GM12878 (cell line): ENCODE measurements at regions not wholly inside any gene's neighbourhood (a gene's known extent, or its start where the extent isn't known, plus 50 kb on each side); places are given as distances from the start of the nearest gene placed in this dataset.

Experiments used
- ATAC-seq: fragments of 200-7000 bp; cut with Tn5 transposase; 3 replicates; pipeline ENCODE4 v1.9.1; 2020; ENCODE audit warnings: mild to moderate bottlenecking, moderate library complexity
- BruUV-seq: library from RNA; stranded (reverse); fragments of 400-500 nt; replicated peaks from 2 replicates; lab custom pipeline; 2021; lab: Mats Ljungman, UMichigan
- CTCF ChIA-PET: fragments of 300-600 bp; sonication (Branson Sonifier 250); formaldehyde crosslinking; extraction: SDS; loops from one replicate; lab custom pipeline; 2021; ENCODE audit warnings: inconsistent platforms; lab: Yijun Ruan, JAX
- POLR2A ChIA-PET: fragments of 350-600 bp; formaldehyde crosslinking; extraction: SDS; loops from one replicate; lab custom pipeline; 2021; ENCODE audit warnings: inconsistent platforms; lab: Charles Lee
- RAD21 ChIA-PET: fragments of 300-600 bp; sonication (Branson Sonifier 250); formaldehyde crosslinking; loops from one replicate; lab custom pipeline; 2023; ENCODE audit warnings: antibody characterized with exemption; ENCODE audit not compliant: unreplicated experiment; lab: Charles Lee
- SMC1A ChIA-PET: fragments of 300-600 bp; sonication (Branson Sonifier 250); formaldehyde crosslinking; loops from one replicate; lab custom pipeline; 2023; ENCODE audit not compliant: unreplicated experiment, uncharacterized antibody; lab: Charles Lee
- DNase-seq: peaks from one replicate; pipeline ENCODE4 v3.0.0-alpha.2; 2011; ENCODE audit warnings: low read depth, low spot score
- FAIRE-seq: peaks from 3 replicates; lab custom pipeline; 2011; peaks lifted over from hg19 to GRCh38; lab: Jason Lieb, UNC
- H2AFZ ChIP-seq: 2 replicates; pipeline ENCODE4 v1.6.0; 2011; ENCODE audit warnings: low read depth, low read length, control low read depth; ENCODE audit not compliant: control insufficient read depth
- H3K27ac ChIP-seq: 2 replicates; pipeline ENCODE4 v1.5.1; 2011; ENCODE audit warnings: control low read depth; ENCODE audit not compliant: control insufficient read depth, insufficient read depth
- H3K27me3 ChIP-seq, 2 experiments: replicated peaks in 1 of 2; 2 replicates each; pipeline versions ENCODE4 v1.6.0 to v1.6.1; 2011; ENCODE audit warnings: low read length in 1 of 2; ENCODE audit not compliant: control insufficient read depth in 2 of 2, insufficient read depth in 2 of 2
- H3K36me3 ChIP-seq, 2 experiments: 2 replicates each; pipeline ENCODE4 v1.5.1; 2011; ENCODE audit warnings: low read length in 1 of 2; ENCODE audit not compliant: control insufficient read depth in 2 of 2, insufficient read depth in 2 of 2
- H3K4me1 ChIP-seq: 2 replicates; pipeline ENCODE4 v1.6.1; 2011; ENCODE audit warnings: mild to moderate bottlenecking, low read length, moderate library complexity, mixed read lengths; ENCODE audit not compliant: control insufficient read depth, insufficient read depth
- H3K4me2 ChIP-seq: 2 replicates; pipeline ENCODE4 v1.6.0; 2011; ENCODE audit warnings: control low read depth; ENCODE audit not compliant: control insufficient read depth, insufficient read depth
- H3K4me3 ChIP-seq: fragments of 200-600 bp; sonication (generic); 2 replicates; pipeline ENCODE4 v1.5.1; 2016
- H3K79me2 ChIP-seq: 2 replicates; pipeline ENCODE4 v1.6.0; 2011; ENCODE audit warnings: low read length; ENCODE audit not compliant: control insufficient read depth, insufficient read depth
- H3K9ac ChIP-seq: 2 replicates; pipeline ENCODE4 v1.8.0; 2011; ENCODE audit warnings: low read length, control low read depth, mixed read lengths; ENCODE audit not compliant: control insufficient read depth, insufficient read depth
- H3K9me3 ChIP-seq: replicated peaks from 3 replicates; pipeline ENCODE4 v1.5.1; 2011; ENCODE audit warnings: mild to moderate bottlenecking, low read length; ENCODE audit not compliant: control insufficient read depth, insufficient read depth
- H4K20me1 ChIP-seq: 2 replicates; pipeline ENCODE4 v1.6.0; 2011; ENCODE audit not compliant: control insufficient read depth, insufficient read depth
- CEBPZ ChIP-seq: fragments of 150-350 bp; IDR thresholded peaks from 2 replicates; pipeline ENCODE4 v1.6.1; 2016; ENCODE audit warnings: low read depth, low read length
- ELK1 ChIP-seq: IDR thresholded peaks from 2 replicates; pipeline ENCODE4 v1.6.1; 2012; ENCODE audit warnings: low read depth, low read length, improper control_type of control experiment
- IRF3 ChIP-seq: fragments of 450-650 bp; IDR thresholded peaks from 2 replicates; pipeline ENCODE4 v1.6.1; 2014; ENCODE audit warnings: mild to moderate bottlenecking
- KLF5 ChIP-seq: fragments of 450-650 bp; IDR thresholded peaks from 2 replicates; pipeline ENCODE4 v1.6.1; 2014; ENCODE audit warnings: mild to moderate bottlenecking; ENCODE audit not compliant: partially characterized antibody
- MTA3 ChIP-seq: IDR thresholded peaks from 2 replicates; pipeline ENCODE4 v1.6.1; 2012; ENCODE audit warnings: low read length, inconsistent platforms, borderline replicate concordance
- MYC ChIP-seq: IDR thresholded peaks from 2 replicates; pipeline ENCODE4 v1.6.1; 2011; ENCODE audit warnings: mild to moderate bottlenecking, low read length, moderate library complexity, inconsistent platforms; ENCODE audit not compliant: insufficient read depth, insufficient replicate concordance, insufficient read length, severe bottlenecking
- NR2C1 ChIP-seq: fragments of 450-650 bp; IDR thresholded peaks from 2 replicates; pipeline ENCODE4 v1.6.1; 2017; ENCODE audit warnings: antibody characterized with exemption, mild to moderate bottlenecking, moderate library complexity
- NRF1 ChIP-seq: conservative IDR thresholded peaks from 2 replicates; pipeline ENCODE4 v1.6.1; 2011; ENCODE audit warnings: mild to moderate bottlenecking, low read depth, low read length, improper control_type of control experiment
- PAX8 ChIP-seq: fragments of 450-650 bp; IDR thresholded peaks from 2 replicates; pipeline ENCODE4 v1.6.1; 2017; ENCODE audit warnings: mild to moderate bottlenecking, moderate library complexity
- SP1 ChIP-seq: IDR thresholded peaks from one replicate; pipeline ENCODE4 v1.6.1; 2011; ENCODE audit warnings: low read depth, low read length
- STAT1 ChIP-seq: fragments of 450-650 bp; conservative IDR thresholded peaks from 2 replicates; pipeline ENCODE4 v1.6.1; 2014; ENCODE audit warnings: antibody characterized with exemption, mild to moderate bottlenecking
- TCF3 ChIP-seq: IDR thresholded peaks from 2 replicates; pipeline ENCODE4 v1.6.1; 2012; ENCODE audit warnings: low read depth, mild to moderate bottlenecking, low read length, borderline replicate concordance; ENCODE audit not compliant: insufficient read depth
- ZBTB33 ChIP-seq: fragments of 450-650 bp; IDR thresholded peaks from 2 replicates; pipeline ENCODE4 v1.6.1; 2017; ENCODE audit warnings: mild to moderate bottlenecking
- WGBS: methylation state at CpG from one replicate; pipeline ENCODE4 v1.1.6; 2016; ENCODE audit warnings: low lambda C conversion rate; ENCODE audit not compliant: insufficient replicate concordance, insufficient coverage; ENCODE audit errors: missing lambda C conversion rate; 5-methylcytosine and 5-hydroxymethylcytosine counted together
- in situ Hi-C: fragments of 300-500 bp; cut with MboI; formaldehyde crosslinking; loops from 9 replicates; pipeline ENCODE4 v1.14.3; 2018; ENCODE audit warnings: mixed read lengths
- intact Hi-C: fragments of 100-400 bp; cut with micrococcal nuclease; formaldehyde crosslinking; loops from one replicate; pipeline ENCODE4 v1.14.2; 2022; ENCODE audit not compliant: unreplicated experiment

GRCh38 chr2:121819846-121820245 lies 64.4 kb downstream of the TSN start (continued):
- no peak for TF ChIP-seq ZBTB33

- FAIRE-seq, result no peak
These were observed 66.2 kb downstream of the TSN start for GRCh38 chr2:121821476-121822158.

More at GRCh38 chr2:121821476-121822158, 66.2 kb downstream of the TSN start:
- DNase-seq (no peak), ATAC-seq (no peak)
- POLR2A ChIA-PET, result interaction anchor here (1.3 kb wide), 1 partner anchor 14 kb away, joined by 3 read pairs; no protein-coding TSS in a partner anchor
- Histone ChIP-seq H3K79me2 (no peaks in the 10 kb centered on the region), H2AFZ (no peak overlapping the region), H3K36me3 (no peaks in the 10 kb centered on the region), H3K9me3 (0 out of 3 replicates have a peak, but pooled peaks cover 2% of the 10 kb centered on the region), H3K9ac (no peak overlapping the region), H3K27ac (no peak overlapping the region), H3K4me2 (no peak overlapping the region), H3K4me3 (no peak overlapping the region), H3K27me3 (no peaks in the 10 kb centered on the region), H4K20me1 (no peaks in the 10 kb centered on the region), H3K4me1 (no peaks in the 10 kb centered on the region)
- CTCF ChIA-PET, result interaction anchor here (1.3 kb wide), 1 partner anchor 10 kb away, joined by 7 read pairs; no protein-coding TSS in a partner anchor
- BruUV-seq, result no TSS peak
- RAD21 ChIA-PET, result interaction anchor here (0.8 kb wide), 1 partner anchor 16 kb away, joined by 3 read pairs; no protein-coding TSS in a partner anchor
- WGBS, result 13% methylated on average over 6 of the region's 6 CpGs
- SMC1A ChIA-PET, result no interaction called here
- in situ Hi-C loops, result no loop called here
- TF ChIP-seq IRF3 (no peak), SP1 (no peak), STAT1 (no peak), PAX8 (no peak), MTA3 (no peak), ELK1 (no peak), NRF1 (no peak), CEBPZ (no peak), NR2C1 (no peak), KLF5 (no peak), MYC (no peak), TCF3 (no peak)
- intact Hi-C loops, result no loop called here
